ENCODE measurements at regions not wholly inside any gene's neighbourhood (a gene's known extent, or its start where the extent isn't known, plus 50 kb on each side); places are given as distances from the start of the nearest gene placed in this dataset.
"Not testable (repeated sequence)": the region's sequence is repeated elsewhere in the genome, so short reads cannot be mapped to it uniquely, and the experiment has no call there.

DNA sequence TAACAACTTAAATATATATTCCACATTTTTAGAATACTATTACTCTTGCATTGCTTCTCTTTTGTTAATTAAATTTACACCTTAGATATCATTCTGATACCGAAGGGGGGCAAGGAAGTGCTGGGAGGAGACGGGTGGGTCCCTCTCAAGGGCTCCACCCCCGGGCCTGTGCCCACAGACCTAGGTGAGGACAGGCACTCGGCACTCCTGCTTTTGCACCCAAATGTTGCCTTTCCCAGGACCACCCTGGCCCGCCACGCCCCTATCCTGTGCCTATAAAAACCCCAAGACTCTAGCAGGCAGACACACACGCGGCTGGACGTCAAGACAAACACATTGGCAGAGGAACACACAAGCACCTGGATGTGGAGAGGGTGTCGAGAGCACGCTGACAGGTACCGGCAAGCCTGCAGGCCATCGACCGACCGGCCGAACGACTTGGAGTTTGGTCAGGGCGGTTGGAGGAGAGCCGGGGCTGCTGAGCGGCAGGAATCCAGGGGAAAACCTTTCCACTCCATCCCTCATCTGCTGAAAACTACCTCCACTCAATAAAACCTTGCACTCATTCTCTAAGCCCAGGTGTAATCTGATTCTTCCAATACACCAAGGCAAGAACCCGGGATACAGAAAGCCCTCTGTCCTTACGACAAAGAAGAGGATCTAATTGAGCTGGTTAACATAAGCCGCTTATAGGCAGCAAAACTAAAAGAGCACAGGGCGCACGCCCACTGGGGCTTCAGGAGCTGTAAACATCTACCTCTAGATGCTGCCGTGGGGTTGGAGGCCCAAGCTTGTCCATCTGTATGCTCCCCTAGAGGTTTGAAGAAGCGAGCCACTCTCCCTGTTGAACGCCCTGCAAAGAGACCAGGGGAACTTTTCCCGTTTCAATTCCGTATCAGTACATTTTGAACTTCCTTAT lies 197.4 kb upstream of the PRSS16 start:
- in situ Hi-C loops (cut with MboI; ENCODE audit: low sequenced_read_pairs): no loop called here

DNA sequence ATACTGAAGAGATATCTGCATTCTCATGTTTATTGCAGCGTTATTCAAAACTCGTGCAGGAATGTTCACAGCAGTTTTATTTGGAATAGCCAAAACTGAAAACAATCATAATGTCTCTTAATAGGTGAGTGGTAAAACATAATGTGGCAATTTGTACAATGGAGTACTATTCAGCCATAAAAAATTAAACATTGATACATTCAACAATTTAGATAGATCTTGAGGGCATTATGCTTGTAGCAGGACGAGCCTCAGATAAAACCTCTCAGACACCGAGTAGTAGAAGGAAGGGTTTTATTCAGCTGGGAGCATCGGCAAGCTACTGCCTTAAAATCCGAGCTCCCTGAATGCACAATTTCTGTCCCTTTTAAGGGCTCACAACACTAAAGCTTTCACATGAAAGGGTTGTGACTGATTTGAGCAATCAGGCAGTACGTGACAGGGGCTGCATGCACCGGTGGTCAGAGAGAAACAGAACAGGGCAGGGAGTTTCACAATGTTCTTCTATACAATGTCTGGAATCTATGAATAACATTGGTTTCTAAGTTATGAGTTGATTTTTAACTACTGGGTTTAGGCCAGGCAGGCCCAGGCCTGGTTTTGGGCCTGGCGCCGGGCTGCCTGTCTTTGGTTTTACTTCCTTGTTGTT lies 195.3 kb upstream of the PRSS16 start:
- in situ Hi-C loops (cut with MboI; ENCODE audit: low sequenced_read_pairs): not testable (repeated sequence)

DNA sequence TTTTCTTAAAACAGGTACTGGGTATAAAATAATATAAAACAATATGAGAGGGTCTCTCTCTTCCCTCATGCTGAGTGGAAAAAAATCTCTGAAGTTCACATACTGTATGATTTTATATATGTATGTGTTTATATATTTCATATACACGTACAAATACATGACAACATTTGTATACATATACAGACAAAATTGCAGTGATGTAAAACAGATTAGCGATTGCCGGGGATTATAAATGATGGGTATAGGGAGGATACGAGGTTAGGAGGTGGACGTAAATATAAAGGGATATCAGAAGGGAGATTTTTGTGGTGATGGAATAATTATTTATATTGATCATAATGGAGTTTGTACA lies 194.8 kb upstream of the PRSS16 start:
- in situ Hi-C loops (cut with MboI; ENCODE audit: low sequenced_read_pairs): no loop called here

DNA sequence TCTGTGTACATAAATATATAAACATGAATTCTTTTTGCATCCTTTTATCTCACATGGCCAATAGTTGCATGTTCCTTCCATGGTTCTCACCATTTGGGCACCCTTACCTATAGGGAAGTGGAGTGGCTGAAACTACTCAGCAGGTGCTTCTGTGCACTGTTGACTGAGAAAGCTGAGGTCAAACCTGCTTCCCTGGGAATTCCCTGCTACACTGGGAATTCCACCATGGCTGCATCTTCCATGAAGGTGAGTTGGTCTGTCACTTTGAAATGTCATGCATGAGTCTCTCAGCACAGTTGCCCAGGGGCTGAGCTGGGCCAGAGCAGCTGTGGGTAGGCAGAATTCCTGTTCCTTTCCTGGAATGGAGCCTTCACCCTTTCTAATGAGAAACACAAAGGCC lies 193.8 kb upstream of the PRSS16 start:
- in situ Hi-C loops (cut with MboI; ENCODE audit: low sequenced_read_pairs): no loop called here

DNA sequence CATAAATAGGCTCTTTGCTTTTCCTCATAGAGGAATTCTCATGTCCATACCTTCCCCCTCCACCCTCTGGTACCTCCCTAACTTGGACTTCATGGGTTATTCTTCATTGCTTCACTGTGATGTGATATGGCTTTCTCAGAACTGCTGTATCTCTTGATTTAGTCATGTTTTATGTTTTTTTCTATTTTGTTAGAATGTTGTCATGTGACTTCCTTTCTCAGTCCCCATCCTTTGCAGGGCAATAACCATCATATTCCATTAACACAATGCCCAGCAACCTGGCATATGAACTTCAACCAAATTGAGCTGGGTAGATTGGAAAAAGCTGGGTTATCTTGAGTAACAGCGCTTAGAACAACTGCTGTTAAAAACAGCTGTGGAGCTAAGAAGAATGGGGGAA lies 190.9 kb upstream of the PRSS16 start:
- in situ Hi-C loops (cut with MboI; ENCODE audit: low sequenced_read_pairs): no loop called here

DNA sequence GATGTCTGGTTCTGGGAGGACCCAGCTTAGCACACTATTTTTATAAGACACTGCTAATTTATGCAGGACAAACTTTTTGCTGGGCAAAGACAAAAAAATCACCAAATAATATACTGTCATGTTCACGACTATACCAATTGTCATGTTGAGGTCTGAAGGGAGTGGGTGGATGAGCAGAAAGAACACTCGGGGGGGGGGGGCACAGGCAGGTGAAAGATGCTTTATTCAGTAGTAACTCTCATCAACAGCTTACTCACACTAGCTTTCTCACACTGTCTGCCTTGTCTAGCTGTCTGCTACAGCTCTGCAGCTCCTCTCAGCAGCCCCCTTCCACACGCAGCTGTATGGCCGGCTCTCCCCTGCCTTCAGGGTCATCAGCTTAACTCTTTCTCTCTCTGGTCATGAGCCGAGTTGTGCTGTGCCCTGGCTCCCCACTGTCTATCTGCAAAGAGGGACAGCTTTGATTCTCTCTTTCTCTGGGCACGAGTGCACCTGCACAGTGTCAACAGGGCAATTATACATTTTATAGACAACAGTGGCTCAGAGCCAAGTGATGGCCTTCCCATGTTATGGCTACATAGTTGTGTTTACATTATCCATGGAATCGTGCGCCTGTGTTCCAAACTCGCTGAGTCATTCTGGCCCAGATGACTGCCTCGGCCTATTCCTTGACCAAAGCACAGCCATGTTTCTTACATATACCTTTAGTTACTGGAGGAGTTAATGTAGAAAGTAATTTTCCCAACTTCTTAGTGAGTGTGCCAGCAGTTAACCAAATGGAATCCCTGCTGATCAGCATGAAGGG lies 187.7 kb upstream of the PRSS16 start:
- in situ Hi-C loops (cut with MboI; ENCODE audit: low sequenced_read_pairs): no loop called here

DNA sequence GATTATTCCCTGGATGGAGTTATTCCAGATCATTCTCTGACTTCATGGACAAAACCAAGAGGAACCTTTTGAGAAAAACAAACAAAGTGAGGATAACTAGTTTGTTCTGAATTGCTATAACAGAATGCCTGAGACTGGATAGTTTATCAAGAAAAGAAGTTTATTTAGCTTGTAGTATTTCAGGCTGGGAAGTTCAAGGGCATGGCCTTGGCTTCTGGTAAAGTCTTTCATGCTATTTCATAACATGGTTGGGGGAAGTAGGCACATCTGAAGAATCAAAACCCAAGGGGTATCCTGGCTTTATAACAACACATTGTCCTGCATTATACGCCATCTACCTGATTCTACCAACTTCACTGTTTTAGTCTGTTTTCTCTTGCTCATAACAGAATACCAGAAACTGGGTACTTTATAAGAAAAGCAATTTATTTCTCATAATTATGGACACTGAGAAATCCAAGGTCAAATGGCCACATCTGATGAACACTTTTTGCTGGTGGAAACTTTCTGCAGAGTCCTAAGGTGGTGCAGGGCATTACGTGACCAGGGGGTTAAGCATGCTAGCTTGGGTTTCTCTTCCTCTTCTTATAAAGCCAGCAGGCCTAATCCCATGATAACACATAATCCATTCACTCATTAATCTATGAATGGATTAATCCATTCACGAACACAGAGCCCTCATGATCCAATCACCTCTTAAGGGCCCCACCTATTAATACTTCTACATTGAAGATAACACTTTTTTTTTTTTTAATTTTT lies 186.1 kb upstream of the PRSS16 start:
- in situ Hi-C loops (cut with MboI; ENCODE audit: low sequenced_read_pairs): no loop called here

DNA sequence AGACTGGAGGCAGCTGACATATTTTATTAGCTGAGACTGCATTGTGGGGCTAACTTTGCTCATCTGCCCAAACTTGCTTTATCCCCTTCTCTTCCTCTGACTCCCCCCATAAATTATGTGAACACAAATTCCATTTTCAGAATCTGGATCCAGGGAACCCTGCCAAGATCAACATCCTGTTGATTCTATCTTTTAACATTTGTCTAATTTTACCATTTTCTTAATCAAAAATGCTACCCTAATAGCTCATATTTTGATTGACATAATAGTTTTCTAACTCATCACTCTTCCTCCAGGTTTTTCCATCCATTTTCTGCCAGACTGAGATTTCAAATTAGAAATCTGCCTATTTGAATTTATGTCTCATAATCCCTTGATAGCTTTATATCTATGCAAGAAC lies 184.7 kb upstream of the PRSS16 start:
- in situ Hi-C loops (cut with MboI; ENCODE audit: low sequenced_read_pairs): no loop called here

DNA sequence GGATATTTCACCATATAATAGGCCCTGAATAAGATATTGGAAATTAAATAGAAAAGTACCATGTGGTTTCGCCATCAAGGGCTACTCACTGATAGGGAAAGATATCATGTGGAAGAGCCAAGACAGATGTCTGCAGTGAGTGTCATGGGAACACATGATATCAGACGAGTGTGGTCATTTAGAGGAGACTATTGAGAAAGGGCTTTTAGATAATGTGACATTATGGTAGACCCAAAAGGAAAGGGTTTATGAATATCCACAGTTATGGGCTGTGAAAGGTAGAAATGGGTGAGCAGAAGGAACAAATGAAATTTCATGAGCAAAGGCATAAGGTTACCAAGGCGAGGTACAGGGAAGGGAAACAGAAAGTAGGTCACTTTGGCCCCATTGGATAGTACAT lies 182.3 kb upstream of the PRSS16 start:
- in situ Hi-C loops (cut with MboI; ENCODE audit: low sequenced_read_pairs): no loop called here

DNA sequence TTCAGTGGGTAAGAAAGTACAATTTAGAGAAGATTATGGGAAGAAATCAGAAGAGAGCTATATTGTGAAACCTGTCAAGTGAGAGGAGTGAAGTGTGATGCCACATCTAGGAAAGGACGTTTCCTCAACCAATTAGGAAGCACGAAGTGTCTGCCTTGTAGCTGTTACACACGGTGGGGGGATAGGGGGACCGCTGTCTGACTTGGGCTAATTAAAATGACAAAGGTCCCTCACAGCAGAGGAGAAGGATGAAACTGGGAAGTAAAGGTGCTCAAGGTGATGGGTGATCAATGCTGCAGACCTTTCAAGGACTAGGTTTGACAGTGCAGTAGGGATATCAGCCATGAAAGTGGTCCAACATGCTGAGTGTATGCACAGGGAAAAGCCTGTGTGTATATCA lies 181.1 kb upstream of the PRSS16 start:
- in situ Hi-C loops (cut with MboI; ENCODE audit: low sequenced_read_pairs): no loop called here

DNA sequence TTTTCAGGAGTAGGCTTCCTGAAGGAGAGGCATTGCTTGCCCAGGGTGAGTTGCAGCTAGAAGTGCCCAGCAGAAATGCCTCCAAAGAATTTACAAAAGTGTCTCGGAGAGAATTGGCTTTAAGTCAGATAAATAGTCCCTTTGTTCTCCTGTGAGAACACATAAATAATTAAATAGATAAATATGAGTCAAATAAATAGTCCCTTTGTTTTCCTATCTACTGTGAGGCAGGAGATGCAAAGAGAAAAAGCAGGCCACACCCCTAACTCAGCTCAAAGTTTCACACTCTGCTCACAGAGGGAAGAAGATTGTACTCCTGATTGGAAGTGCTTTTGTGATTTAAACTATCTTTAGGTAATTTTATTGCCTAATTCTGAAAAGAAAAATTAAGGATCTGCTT lies 180.7 kb upstream of the PRSS16 start:
- in situ Hi-C loops (cut with MboI; ENCODE audit: low sequenced_read_pairs): no loop called here

DNA sequence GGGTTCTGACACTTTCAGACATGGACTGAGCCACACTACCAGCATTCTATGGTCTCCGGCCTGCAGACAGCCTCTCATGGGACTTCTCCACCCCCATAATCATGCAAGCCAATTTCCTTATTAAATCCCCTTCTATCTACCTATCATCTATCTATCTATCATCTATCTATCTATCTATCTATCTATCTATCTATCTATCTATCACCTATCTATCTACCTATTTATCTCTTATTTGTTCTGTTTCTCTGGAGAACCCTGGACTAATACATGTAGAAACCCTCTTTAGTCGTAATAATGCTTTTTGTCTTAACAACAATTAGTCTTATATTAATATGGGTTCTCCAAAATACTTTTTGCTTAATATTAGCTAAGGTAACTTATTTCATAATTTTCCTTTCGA lies 174.1 kb upstream of the PRSS16 start:
- in situ Hi-C loops (cut with MboI; ENCODE audit: low sequenced_read_pairs): no loop called here

DNA sequence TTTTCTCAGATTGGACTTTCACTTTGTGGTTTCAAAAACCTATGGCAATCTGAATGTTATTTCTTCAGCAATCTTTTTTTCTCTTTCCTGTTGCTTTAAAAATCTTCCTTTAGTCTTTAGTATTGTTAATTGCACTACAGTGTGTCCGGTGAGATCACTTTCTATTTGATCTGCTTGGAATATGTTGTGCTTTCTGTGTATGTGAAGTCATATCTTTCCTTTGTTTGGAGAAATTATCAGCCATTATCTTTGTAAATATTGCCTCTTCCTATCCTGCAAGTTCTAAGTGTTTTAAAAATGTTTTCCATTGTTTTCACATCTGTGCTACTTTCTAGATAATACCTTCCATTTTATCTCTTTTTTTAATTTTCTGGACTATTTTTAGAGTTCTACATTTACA lies 171.4 kb upstream of the PRSS16 start:
- in situ Hi-C loops (cut with MboI; ENCODE audit: low sequenced_read_pairs): no loop called here

DNA sequence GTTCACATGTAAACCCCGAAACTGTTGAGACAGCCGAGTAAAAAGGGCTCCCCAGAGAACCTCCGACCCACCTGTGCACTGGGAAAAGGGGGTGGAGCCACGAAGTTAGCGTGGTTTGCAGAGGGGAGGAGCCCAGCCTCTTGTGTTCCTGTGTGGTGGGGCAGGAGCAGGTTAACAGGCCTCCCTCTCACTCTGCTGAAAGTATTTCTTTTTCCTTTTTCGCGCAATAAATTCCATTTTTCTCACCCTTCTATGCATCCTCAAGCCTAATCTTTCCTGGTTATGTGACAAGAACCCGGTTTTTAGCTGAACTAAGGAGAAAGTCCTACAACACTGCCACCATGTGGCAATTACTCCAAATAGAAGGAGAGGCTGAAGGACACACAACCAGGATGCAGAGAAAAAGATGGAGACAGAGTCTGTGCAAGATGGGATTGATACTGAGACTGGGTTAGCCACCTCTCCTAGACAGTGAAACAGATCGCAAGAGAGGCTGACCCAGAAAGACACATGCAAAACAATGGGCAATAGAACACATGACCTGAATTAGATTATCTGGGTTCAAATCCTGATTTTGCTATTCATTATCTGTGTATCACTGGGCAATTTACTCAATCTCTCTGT lies 168.7 kb upstream of the PRSS16 start:
- in situ Hi-C loops (cut with MboI; ENCODE audit: low sequenced_read_pairs): no loop called here

DNA sequence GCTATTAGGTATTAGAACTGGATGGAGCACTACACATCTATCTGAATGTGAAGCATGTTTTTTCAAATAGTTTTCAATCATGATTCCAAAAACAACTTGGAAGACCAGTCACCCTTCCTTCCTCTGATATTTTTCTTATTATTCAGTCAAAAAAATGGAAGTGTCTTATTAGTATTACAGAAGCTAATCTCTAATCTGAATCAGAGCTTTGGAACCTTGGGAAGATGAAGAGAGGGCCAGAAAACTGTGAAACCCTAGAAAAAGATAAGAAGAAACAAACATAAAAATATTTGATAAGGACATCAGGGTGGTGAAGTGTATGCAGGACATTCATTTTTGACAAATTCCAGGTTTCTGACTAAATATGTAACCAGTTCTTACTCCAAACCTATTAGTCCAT lies 166.3 kb upstream of the PRSS16 start:
- in situ Hi-C loops (cut with MboI; ENCODE audit: low sequenced_read_pairs): no loop called here

DNA sequence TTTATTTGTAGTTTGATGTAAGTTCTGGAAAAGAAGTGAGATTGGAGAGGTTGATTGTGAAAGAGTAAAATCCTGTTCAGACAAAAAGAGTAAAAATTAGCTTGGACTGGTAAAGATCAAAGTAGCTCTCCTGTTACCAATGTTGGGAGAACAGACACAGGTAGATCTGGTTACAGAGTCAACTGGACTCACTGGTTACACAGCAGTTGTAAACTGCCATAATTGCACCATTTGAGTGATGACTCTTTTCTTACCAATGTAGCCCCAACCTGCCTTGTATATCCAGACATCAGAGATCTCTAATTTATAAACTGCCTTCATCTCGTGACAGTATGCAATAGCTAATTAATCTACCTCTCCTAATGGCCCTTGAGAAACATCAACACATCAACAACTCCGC lies 165.6 kb upstream of the PRSS16 start:
- in situ Hi-C loops (cut with MboI; ENCODE audit: low sequenced_read_pairs): no loop called here

DNA sequence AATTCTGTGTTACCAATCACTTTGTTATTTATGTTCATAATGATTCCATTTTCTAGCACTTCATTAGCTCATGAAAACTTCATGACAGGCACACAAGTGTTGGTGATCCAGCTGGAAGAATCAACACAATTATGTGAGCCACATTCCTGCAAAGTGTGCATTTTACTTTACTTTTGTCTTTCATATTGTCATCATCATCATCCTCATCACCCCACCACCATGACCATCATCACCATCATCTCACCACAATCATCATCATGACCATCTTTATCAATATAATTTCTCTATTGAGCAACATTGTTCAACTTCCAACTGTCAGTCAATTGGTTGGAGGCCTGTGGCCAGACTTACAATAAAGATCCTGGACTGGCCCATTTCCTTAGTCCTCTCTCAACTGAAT lies 159.4 kb upstream of the PRSS16 start:
- in situ Hi-C loops (cut with MboI; ENCODE audit: low sequenced_read_pairs): no loop called here

DNA sequence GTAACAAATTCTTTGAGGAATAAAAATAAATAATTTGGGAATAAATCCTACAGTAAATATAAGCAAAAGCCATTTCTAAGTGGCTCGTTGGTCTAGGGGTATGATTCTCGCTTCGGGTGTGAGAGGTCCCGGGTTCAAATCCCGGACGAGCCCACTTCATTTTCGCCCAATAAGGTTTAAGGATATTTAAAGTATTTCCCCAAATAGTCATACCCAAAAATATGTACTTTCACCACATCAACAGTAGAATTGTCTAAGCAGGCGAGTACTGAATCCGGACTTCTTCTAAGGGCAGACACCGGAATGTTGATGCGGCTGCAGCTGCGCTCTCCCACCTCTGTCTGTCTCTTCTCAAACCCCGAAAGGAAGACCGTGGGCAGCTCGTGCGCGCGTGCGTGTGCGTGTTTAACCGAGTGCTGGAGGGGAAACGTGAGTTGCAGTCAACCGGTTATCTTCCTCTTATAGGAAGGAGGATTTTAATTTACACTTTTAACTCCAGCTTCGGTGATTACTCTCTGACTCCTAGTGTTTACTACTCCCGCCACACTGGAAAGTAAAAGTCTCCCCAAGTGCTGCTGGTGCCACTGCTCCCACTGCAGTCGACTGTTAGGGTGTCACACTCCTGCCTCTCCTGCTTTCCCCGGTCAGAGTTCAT lies 155.7 kb upstream of the PRSS16 start:
- in situ Hi-C loops (cut with MboI; ENCODE audit: low sequenced_read_pairs): no loop called here

DNA sequence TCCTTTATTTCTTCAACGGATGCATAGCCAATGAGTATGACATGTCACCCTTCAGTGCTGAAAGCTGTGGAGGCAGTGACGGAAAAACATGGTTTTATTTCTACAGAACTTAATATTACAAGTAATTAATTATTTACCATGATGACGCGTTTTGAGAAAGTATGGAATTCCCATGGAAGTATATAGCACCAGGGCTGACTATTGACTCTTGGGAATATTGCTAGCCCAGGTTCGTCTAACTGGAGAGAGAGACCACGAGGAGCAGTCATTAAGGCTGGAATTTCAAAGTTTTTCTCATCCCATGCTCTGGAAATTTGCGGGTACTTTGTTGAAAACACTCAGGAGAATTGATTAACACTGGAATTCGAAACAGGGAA lies 155.2 kb upstream of the PRSS16 start:
- in situ Hi-C loops (cut with MboI; ENCODE audit: low sequenced_read_pairs): no loop called here

DNA sequence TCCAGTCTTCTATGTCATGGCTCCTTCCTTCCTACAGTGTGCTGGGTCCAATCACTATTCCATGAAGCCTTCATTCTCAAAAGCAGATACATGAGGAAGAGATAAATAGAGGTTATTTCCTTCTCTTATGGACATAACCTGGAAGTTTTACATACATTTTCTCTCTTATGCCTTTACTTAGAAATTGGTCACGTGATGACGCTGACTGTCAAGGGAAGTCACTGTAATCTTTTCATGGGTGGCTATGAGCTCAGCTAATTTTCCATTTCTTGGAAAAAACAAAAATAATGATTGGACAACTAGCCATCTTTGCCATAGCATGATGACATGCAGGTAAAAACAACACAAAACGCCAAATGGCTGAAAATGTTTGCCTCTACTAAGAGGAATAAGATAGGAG lies 151.6 kb upstream of the PRSS16 start:
- in situ Hi-C loops (cut with MboI; ENCODE audit: low sequenced_read_pairs): no loop called here

Measured in HL-60/S4 treated with retinoic acid at 250 ng/mL for 4 days and 3 days (cell line).